Ovary (tissue), 3 donors: ENCODE measurements at regions not wholly inside any gene's neighbourhood (a gene's known extent, or its start where the extent isn't known, plus 50 kb on each side); places are given as distances from the start of the nearest gene placed in this dataset.

Source experiments
- CTCF ChIP-seq, 3 donors: fragments of 450-650 bp in 2 of 3; fragments of 200-600 bp in 1 of 3; IDR thresholded peaks; one replicate each; pipeline versions ENCODE4 v1.5.1 to v1.8.0; 2016 to 2022; ENCODE audit warnings: antibody characterized with exemption in 3 of 3, mild to moderate bottlenecking in 1 of 3
- POLR2A ChIP-seq: fragments of 450-650 bp; IDR thresholded peaks from one replicate; pipeline ENCODE4 v1.6.1; 2017; ENCODE audit warnings: antibody characterized with exemption, mild to moderate bottlenecking, moderate library complexity
- donor health status: DM: no; HTN: no; CAD: no.

- TF ChIP-seq CTCF (IDR thresholded peaks at IDR 0.05) (no peak), POLR2A (no peak)
These were observed 63.0 kb upstream of the NKD1 start for GRCh38 chr16:50485232-50485631.
